GM13977 (cell line): ENCODE measurements at regions not wholly inside any gene's neighbourhood (a gene's known extent, or its start where the extent isn't known, plus 50 kb on each side); places are given as distances from the start of the nearest gene placed in this dataset.

Experiments used
- DNase-seq: peaks from one replicate; pipeline ENCODE4 v3.0.0; 2012; ENCODE audit warnings: low spot score
- in situ Hi-C: fragments of 300-500 bp; cut with MboI; formaldehyde crosslinking; loops from one replicate; pipeline ENCODE4 v1.12.0; 2022; ENCODE audit warnings: low sequenced_read_pairs, low pct_unique_long_range_greater_than_20kb, mixed read lengths, inconsistent platforms; ENCODE audit not compliant: unreplicated experiment
- TF ChIP-seq, protein P1 (sequence below): IDR thresholded peaks from 2 replicates; pipeline ENCODE4 v1.5.1; 2012; ENCODE audit warnings: mild to moderate bottlenecking, control low read depth; ENCODE audit not compliant: insufficient read depth; ENCODE audit errors: extremely low read depth, missing control alignments

- DNase-seq, result no peak
- TF ChIP-seq, protein P1, sequence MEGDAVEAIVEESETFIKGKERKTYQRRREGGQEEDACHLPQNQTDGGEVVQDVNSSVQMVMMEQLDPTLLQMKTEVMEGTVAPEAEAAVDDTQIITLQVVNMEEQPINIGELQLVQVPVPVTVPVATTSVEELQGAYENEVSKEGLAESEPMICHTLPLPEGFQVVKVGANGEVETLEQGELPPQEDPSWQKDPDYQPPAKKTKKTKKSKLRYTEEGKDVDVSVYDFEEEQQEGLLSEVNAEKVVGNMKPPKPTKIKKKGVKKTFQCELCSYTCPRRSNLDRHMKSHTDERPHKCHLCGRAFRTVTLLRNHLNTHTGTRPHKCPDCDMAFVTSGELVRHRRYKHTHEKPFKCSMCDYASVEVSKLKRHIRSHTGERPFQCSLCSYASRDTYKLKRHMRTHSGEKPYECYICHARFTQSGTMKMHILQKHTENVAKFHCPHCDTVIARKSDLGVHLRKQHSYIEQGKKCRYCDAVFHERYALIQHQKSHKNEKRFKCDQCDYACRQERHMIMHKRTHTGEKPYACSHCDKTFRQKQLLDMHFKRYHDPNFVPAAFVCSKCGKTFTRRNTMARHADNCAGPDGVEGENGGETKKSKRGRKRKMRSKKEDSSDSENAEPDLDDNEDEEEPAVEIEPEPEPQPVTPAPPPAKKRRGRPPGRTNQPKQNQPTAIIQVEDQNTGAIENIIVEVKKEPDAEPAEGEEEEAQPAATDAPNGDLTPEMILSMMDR, result no peak
- in situ Hi-C loops, result no loop called here
Measured at GRCh38 chr19:27750391-27751043, 1462.4 kb downstream of the UQCRFS1 start.

- DNase-seq, result no peak
- in situ Hi-C loops, result no loop called here
- TF ChIP-seq, protein P1, result no peak
Measured at GRCh38 chr19:27748551-27749152, 1464.3 kb downstream of the UQCRFS1 start.

- DNase-seq, result no peak
- in situ Hi-C loops, result no loop called here
- TF ChIP-seq, protein P1, result no peak
Measured at GRCh38 chr19:27746691-27747380, 1466.1 kb downstream of the UQCRFS1 start.

GRCh38 chr19:27745978-27746542, 1466.9 kb downstream of the UQCRFS1 start:
- DNase-seq, result no peak
- TF ChIP-seq, protein P1, result no peak
- in situ Hi-C loops, result no loop called here

DNA sequence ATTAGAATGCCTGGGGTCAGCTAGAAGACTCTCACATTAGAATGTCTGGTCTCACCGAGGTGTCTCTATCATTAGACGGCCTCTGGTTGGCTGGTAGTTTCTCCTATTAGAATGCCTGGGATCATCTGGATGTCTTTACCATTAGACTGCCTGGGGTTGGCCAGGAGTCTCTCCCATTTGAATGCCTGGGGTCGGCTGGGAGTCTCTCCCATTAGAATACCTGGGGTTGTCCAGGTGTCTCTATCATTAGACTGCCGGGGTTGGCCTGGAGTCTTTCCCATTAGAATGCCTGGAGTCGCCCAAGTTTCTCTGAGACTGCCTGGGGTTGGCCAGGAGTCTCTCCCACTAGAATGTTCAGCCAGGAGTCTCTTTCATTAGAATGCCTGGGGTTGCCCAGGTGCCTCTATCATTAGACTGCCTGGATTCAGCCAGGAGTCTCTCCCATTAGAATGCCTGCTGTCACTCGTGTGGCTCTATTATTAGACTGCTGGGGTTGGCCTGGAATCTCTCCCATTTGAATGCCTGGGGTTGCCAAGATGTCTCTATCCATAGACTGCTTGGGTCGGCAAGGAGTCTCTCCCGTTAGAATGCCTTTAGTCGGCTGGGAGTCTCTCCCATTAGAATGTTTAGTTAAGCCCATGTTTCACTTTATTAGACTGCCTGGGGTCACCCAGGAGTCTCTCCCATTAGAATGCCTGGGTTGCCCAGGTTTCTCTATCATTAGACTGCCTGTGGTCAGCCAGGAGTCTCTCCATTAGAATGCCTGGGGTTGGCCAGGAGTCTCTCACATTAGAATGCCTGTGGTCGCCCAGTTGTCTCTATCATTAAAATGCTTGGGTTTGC, 1467.8 kb downstream of the UQCRFS1 start:
- DNase-seq, result no peak
- in situ Hi-C loops, result no loop called here
- TF ChIP-seq, protein P1, result no peak

DNA sequence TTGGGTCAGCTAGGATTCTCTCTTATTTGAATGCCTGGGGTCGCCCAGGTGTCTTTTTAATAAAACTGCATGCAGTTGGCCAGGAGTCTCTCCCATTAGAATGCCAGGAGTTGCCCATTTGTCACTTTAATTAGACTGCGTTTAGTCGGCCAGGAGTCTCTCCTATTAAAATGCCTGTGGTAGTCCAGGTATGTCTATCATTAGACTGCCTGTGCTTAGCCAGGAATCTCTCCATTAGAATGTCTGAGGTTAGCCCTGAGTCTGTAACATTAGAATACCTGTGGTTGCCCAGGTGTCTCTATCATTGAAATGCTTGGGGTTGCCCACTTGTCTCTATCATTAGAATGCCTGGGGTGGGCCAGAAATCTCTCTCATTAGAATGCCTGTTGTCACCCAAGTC, 1470.9 kb downstream of the UQCRFS1 start:
- TF ChIP-seq, protein P1, result no peak
- in situ Hi-C loops, result no loop called here
- no peak for DNase-seq
